Coronary artery (tissue), 2 donors: ENCODE measurements at regions not wholly inside any gene's neighbourhood (a gene's known extent, or its start where the extent isn't known, plus 50 kb on each side); places are given as distances from the start of the nearest gene placed in this dataset.
A peak's percentile ranks its signal among the peaks of the same experiment; 100 is the strongest.
"Not testable (repeated sequence)": the region's sequence is repeated elsewhere in the genome, so short reads cannot be mapped to it uniquely, and the experiment has no call there.

ENCODE experiments used
- DNase-seq: peaks from one replicate; pipeline ENCODE4 v3.0.0-alpha.2; 2017; ENCODE audit warnings: low spot score
- H3K27ac ChIP-seq, 2 donors: fragments of 200-600 bp; sonication (generic); one replicate each; pipeline ENCODE4 v1.5.1; 2016 to 2019
- H3K4me3 ChIP-seq: fragments of 200-600 bp; sonication (generic); 2 replicates; pipeline ENCODE4 v1.5.1; 2016; ENCODE audit warnings: mild to moderate bottlenecking, moderate library complexity
- TF ChIP-seq, protein P1 (sequence below): fragments of 200-600 bp; sonication (generic); IDR thresholded peaks from one replicate; pipeline ENCODE4 v1.5.1; 2019; ENCODE audit warnings: antibody characterized with exemption

DNA sequence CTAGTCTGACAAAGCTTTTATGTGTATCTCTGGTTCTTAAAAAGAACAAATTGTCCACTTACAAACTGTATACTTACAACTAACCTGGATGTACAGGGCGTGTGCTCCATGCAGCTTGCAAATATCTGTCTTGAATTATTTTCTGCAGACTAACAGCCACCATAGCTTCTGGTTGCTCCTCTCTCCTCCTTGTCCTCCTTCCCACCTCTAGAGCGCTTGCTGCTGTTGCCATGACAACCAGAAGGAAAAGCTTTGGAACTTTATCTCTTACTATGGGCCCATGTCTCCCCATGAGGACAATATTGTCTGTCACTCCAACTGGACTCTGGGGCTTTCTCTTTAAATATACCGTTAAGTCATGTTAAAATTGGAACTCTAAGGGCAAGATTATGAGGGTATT is 71.5 kb upstream of the DHX40 start:
- DNase-seq: no peak
- Histone ChIP-seq H3K4me3 (no peak overlapping the region), H3K27ac (no peak overlapping the region)
- TF ChIP-seq, protein P1, sequence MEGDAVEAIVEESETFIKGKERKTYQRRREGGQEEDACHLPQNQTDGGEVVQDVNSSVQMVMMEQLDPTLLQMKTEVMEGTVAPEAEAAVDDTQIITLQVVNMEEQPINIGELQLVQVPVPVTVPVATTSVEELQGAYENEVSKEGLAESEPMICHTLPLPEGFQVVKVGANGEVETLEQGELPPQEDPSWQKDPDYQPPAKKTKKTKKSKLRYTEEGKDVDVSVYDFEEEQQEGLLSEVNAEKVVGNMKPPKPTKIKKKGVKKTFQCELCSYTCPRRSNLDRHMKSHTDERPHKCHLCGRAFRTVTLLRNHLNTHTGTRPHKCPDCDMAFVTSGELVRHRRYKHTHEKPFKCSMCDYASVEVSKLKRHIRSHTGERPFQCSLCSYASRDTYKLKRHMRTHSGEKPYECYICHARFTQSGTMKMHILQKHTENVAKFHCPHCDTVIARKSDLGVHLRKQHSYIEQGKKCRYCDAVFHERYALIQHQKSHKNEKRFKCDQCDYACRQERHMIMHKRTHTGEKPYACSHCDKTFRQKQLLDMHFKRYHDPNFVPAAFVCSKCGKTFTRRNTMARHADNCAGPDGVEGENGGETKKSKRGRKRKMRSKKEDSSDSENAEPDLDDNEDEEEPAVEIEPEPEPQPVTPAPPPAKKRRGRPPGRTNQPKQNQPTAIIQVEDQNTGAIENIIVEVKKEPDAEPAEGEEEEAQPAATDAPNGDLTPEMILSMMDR: no peak

DNA sequence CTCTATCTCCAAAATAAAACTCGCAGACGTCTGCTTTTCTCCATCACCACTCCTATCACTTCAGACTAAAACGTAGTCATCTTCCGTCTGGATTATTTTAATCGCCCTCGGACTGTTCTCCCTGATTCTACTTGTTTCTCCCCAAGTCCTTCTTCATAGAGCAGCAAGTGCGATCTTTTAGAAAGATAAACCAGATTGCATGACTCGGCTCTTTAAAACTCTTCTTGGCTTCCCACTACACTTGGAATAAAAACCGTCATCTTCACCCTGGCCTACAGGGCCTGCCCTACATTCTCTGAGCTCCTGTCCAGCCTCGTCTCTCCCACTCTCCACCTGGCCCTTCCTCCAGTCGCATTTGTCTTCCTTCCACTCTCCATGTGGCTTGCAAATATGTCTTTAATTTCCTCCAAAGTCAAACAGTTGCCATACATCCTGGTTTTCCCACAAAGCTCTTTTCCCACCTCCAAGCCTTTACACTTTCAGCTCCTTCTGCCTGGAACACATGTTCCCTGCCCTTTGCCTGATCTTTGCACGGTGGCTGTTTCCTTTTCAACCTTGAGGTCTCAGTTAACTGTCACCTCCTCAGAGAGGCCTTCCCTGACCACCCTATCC is 70.5 kb upstream of the DHX40 start:
- Histone ChIP-seq H3K4me3 (no peak overlapping the region), H3K27ac (no peak overlapping the region)
- DNase-seq: no peak
- TF ChIP-seq, protein P1: no peak

DNA sequence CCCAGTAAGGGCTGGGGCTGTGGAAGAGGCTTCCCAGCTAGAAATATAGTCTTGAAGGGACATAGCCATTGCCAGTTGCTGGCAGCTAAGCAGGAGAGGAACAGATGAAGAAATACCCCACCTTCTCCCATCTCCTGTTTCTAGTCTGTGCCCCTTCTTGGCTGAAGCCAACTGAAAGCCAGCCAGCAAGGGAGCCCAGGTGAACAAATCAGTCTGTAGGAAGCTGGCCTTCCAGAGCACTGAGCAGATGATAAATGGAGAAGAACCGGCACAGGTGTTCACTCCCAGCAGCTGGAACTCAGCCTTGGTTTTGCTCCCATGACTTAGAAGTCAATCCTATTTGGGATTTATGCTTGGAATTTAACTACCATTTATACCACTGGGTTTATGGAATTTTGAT is 69.2 kb upstream of the DHX40 start:
- TF ChIP-seq, protein P1: no peak
- H3K27ac ChIP-seq: no peak overlapping the region
- no peak for DNase-seq
- H3K4me3 ChIP-seq: no peak overlapping the region

DNA sequence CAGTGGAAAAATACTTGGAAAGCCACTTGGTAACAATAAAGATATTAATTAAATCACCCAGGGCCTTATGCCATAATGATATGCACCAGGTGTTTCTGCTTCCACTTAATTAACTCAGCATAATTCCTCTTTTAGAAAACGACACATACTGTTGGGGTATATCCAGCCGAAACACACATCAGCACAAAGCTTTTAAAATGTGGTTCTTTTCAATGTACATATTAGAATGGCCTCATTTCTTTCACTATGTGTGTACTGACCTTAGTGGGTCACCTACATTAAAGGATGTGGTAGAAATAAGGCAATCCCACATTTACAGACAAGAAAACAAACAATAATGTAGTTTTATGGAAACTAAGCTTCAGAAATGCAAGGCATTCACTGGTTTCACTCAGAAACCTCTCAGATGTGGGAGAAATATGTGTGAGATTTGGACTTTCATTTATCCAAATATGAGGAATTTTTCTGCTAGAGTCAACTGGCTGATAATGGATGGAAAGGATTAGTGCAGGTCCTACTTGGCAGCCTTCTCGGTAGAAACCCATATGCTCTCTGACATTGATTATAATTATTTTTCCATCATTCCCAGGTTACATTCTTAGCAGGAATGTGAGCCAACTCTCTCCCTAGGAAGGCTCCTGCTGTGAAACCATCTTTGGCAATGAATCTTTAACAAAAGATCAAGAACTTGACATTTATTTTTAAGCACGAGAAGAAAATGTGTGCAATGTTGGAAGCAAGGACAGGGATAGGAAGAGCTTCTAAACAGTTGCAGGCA is 66.7 kb upstream of the DHX40 start:
- H3K27ac ChIP-seq: peak overlapping the region; percentile 9 to 56
- no peak overlapping the region for H3K4me3 ChIP-seq
- DNase-seq: no peak
- TF ChIP-seq, protein P1: no peak

DNA sequence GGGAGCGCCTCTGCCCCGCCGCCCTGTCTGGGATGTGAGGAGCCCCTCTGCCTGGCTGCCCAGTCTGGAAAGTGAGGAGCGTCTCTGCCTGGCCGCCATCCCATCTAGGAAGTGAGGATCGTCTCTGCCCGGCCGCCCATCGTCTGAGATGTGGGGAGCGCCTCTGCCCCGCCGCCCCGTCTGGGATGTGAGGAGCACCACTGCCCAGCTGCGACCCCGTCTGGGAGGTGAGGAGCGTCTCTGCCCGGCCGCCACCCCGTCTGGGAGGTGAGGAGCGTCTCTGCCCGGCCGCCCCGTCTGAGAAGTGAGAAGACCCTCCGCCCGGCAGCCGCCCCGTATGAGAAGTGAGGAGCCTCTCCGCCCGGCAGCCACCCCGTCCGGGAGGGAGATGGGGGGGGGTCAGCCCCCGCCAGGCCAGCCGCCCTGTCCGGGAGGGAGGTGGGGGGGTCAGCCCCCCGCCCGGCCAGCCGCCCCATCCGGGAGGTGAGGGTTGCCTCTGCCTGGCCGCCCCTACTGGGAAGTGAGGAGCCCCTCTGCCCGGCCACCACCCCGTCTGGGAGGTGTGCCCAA is 65.2 kb upstream of the DHX40 start:
- not testable (repeated sequence) for DNase-seq, H3K4me3 ChIP-seq, H3K27ac ChIP-seq

DNA sequence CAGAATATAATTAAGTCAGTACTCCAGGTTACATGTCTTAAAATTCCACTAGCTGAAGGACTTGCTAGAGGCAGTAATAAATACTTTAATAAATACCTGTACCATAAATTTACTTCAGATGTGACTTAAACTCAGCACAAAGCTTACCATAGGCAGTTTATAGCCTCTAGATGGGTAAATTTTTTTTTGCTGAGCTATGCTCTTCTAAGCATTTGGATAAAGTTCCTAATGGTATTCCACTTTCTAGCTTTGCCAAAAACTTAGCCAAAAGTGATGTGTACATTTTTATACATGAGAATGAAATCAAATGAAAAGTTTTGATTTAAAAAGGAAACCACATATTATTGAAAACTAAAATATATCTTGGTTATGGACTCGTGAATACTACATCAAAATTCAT is 63.7 kb upstream of the DHX40 start:
- H3K4me3 ChIP-seq: no peak overlapping the region
- TF ChIP-seq, protein P1: no peak
- DNase-seq: no peak

DNA sequence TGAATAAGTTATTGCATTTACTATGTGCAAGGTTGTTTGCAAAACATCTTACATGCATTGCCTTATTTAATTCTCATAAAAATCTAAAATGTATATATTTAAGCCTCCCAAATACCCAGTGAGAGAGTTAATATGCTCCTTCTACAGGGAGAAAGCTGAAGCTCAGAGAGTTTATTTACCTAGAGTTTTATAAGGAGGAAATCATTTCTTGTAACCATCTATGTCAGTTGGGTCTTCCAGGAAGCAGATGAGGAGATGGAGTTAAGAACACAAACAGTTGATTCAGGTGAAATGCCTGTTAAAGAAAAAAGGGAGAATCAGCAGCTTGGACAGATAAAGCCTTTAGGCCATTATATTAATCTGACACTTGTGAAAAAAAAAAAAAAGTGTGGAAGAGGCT is 62.6 kb upstream of the DHX40 start:
- no peak overlapping the region for H3K4me3 ChIP-seq
- no peak overlapping the region for H3K27ac ChIP-seq
- TF ChIP-seq, protein P1: no peak
- no peak for DNase-seq

More for the DNA sequence above, 63.7 kb upstream of the DHX40 start:
- no peak overlapping the region for H3K27ac ChIP-seq
